Posterior vena cava (tissue), 2 donors: ENCODE measurements at regions not wholly inside any gene's neighbourhood (a gene's known extent, or its start where the extent isn't known, plus 50 kb on each side); places are given as distances from the start of the nearest gene placed in this dataset.

Experiments used
- DNase-seq: peaks from one replicate; pipeline ENCODE4 v3.0.0-alpha.2; 2020; ENCODE audit warnings: low spot score
- intact Hi-C, 2 donors: fragments of 100-400 bp; cut with DNase I; formaldehyde crosslinking; loops; one replicate each; pipeline versions ENCODE4 v1.14.1 to v1.14.2; 2022 to 2023
- donor health status: DM: yes; HTN: yes; CAD: no.
- donor health status: DM: yes; HTN: yes; CAD: no.

DNA sequence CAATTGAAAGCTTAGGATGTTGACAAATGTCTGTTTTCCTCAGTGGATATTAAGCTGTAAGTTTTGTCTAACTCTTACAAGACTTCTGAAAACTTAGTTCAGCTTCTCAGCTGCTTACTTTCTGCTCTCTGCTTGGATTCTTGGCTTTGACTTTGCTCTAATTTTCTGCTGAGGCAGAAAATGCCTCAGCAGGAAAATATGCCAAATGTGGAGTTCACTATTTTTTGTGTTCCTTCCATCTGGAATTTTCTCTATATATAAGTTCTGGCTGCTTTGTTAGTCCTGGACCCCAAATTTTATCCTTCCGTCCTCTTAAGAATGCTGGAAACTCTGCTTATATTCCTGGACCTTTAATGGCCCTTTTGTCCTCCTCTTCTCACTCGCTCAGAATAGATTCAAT, 352.6 kb upstream of the NWD2 start:
- intact Hi-C loops = no loop called here
- DNase-seq = no peak

DNA sequence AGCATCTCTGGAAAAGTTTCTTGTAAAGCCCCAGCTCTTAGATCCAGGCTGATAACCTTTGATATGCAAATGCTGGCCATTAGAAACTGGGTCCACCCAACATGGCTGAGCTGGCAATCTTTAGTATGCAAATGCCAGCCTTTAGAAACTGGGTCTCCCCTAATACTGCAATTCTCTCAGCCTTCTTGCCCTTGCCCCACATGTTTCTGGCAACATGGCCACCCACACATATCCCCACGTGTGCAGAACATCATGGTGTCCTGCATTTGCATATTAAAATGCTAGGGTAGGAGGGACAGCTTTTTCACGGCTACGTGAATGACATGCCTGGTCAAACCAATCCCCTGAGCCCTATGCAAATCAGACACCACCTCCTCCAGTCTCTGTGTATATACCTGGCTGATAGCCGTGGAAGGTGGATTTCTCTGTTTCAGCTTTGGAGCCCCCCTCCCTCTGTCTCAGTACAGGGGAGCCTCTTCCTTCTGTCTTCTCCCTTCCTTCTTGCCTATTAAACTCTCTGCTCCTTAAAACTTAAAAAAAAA, 344.0 kb upstream of the NWD2 start:
- no peak for DNase-seq
- intact Hi-C loops = no loop called here

DNA sequence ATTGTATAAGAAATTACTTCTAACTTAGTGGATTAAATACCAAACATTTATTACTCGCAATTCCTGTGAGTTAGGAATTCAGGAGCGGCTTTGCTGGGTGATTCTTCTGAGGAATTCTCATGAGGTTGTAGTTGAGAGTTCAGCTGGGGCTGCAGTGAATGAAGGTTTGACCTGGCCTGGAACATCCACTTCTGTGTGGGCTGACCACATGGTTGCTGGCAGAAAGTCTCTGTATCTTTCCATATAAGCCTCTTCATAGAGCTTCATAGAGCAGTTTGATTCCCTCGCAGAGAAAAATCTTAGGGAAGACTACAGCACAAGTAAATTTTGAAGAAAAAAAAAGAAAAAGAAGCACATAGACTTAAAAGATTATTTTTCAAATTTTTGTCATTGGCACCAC, 339.7 kb upstream of the NWD2 start:
- DNase-seq = no peak
- intact Hi-C loops = no loop called here

DNA sequence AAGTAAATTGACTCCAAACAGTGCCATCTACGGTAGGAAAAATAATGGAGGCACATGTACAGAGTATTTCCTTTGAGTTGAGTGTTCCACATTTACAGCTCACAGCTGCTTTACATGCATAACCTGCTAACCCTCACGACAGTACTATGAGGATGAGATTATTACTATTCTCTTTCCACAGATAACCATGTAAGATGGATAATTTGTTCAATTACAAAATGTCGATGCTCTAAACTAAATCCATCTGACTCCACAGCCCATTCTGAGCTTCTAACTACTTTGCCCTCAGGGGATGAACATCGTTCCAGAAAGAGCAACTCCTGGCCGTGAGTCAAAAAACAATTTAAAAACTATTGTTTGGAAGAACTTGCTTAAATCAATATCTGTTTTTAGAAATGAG, 330.4 kb upstream of the NWD2 start:
- intact Hi-C loops = no loop called here
- DNase-seq = no peak

DNA sequence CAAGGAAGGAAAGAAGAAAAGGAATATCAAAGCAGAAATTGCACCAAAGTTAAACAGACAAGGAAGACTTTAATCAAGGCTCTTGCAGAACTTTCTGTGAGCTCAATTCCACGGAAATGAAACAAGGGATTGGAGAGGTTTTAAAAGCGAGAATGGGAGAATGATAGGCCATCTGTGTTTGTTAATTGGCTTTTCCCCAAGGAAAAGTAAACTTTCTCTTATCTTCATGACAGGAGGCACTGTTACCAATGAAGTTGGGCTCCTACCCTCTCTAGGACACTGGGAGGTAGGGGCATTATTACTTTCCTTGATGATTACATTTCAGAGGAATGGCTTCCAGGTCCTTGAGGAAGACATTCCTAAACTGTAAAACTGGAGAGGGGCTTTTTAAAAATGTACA, 328.8 kb upstream of the NWD2 start:
- intact Hi-C loops = no loop called here
- no peak for DNase-seq

DNA sequence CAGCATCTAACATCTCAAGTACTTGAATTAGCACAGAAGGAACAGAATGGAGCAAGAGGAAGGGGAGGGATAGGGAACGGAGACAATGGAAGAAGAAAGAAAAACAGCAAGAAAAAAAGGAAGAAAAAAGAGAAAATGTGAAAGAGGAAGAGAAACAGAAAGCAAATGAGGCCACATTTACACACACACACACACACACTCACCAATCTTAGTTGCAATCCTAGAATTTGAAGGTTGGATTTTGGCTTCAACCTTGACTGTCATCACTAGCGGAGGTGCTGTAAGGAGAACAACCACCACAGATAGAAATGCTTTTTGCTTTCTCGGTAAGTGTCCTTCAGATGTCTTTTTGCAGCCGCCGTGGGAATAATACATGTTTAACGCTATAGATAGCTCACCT, 327.1 kb upstream of the NWD2 start:
- DNase-seq = no peak
- intact Hi-C loops = no loop called here

DNA sequence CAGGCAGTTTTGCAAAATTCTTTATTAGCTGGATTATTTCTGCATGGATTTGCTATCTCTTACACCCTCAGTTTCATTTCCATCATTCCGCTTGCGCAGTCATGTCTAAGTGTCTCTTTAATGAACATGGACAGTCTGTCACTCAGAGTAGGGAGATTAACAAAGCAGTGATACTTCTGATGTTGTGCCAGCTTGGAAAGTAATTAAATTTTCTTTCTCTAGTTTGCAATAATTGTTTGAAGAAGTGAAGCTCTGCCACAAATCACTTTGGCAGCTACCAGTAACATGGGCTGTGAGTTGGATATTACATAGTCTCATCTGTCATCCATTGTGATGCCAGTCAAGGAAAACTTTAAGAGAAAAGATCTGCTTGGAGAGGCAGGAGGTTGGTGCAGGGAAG, 324.8 kb upstream of the NWD2 start:
- intact Hi-C loops = no loop called here
- no peak for DNase-seq

DNA sequence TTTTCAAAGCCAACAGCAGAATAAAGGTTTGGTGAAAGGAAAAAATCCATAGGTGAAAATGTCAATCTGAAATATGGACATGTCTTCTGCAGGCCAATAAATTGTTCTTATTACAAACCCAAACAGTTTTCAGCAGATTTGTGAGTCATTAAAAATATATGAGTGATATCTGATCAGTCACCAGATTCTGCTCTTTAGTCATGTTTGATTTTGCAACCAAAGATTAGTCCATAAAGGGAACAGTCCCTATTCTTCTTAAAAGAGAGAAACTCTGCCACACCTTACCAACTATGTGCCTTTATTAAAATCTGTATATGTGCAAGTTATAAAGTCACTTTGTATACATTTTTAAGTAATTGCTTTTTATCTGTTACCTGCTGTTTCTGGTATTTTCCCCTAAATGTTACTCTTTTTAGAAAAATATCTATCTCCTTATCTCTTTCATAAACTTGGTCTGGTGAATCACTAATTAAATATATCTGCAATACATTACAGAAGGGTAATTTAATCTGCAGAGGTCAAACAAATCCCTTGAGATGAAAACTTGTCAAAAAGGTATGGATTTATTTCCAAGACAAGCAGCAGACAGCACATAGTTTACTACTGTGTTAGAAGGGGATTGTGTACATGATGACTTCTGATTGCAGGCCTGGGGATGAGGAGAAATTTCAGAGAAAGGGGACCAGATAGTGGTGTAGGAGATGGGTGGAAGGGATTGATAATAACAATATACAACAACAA, 322.9 kb upstream of the NWD2 start:
- intact Hi-C loops = no loop called here
- DNase-seq = no peak

DNA sequence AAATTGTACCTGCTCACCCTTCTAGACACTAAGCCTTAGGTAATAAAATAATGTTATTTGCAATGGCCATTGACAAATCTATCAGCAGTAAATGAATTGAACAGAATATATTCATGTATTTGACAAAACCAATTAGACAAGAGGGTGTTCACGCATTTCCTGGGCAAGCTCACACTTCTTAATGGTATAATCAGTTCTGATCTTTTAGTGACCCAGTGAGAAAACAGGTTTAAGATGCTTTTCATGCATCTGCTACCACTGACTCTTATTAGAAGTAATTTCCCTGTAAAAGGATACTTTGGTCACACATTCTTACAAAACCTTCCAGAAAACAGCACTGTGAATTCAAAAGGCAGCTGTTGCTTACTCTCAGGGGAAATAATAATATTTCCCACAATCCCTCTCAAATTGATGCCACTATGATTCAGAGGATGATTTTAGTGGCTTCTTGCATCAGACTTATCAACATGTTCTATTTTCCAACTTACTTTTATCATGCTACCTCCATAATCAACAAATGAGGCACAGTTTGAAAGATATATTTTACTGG, 313.9 kb upstream of the NWD2 start:
- DNase-seq = no peak
- intact Hi-C loops = no loop called here

DNA sequence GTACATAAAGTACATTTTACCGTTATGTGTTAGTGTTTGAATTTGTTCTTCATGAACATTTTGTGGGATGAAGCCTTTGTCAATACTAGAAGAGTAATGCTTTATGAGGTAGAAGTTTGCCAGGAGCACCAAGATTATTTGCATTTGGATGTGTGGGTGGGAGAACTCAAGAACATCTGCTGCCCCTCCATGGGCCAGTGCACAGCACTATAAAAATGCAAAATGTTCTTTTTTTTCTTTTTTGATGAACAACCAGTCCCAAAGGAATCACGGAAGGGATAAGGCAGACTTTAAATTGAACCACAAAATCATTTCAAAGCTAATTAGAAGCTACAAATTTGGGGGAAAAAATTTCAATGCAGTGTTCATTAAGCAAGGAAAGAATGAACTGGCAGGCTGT, 300.3 kb upstream of the NWD2 start:
- intact Hi-C loops = no loop called here
- no peak for DNase-seq

DNA sequence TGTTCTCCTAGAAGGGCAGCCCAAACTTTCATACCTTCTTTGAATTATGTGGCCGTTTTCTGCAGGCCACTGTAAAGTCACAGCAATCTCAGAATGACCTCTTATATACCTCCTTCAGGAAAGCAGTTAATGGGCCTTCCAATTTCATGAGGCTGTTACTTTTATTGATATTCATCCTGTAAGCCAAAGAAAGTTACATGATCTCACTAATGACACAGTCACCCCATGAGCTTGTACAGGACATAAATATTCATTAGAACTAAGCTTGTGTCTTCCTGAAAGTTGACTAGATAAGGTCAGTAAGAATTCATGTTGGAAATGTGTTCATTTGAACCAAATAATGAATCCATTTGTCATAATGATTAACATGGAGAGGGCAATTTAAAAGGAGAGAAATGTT, 283.1 kb upstream of the NWD2 start:
- DNase-seq = no peak
- intact Hi-C loops = no loop called here

DNA sequence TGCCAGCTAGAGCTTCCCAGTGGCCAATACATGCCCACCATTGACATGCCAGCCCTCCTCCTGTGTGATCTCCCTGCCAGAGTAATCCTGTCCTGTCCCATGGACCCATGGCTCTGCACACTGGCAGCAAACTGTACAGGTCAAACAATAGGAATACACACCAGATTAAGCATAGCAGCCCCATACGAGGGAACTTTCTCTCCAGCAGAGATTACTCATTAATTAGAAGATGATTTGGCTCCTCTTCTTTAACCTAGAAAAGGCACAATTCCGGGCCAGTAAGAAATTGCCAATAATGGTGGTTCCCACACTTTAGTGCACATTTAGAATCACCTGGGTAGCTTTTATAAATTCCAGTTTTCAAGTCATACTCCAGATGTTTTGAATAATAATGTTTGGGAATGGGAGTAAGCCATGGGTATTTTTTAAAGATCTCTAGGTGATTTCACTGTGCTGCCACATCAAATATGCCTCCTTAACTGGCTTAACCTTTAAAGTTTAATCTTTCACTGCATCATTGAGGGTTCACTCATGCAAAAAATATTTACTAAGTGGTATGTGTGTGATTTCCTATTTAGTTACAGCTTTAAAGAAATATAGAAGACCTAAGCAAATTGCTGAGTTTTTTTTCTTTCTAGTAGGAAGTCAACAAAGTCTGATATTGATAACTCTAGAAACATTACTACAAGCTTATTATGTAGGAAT, 277.6 kb upstream of the NWD2 start:
- DNase-seq = no peak
- intact Hi-C loops = no loop called here

DNA sequence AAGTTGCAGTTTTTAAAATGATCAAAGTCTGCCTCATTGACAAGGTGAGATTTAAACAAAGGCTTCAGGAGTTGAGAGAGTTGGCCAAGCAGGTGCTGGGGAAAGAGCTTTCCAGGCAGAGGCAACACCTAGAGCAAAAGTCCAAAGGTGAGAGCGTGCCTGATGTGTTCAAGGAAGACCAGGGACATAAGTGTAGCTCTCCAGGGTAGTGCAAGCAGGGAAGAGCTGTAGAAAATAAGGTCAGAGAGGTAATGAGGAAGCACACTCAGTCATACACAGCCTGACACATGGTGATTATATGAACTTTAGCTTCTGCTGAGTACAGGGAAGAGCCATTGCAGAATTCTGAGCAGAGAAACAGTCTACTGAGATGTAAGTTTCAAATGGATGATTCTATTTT, 265.0 kb upstream of the NWD2 start:
- intact Hi-C loops = no loop called here
- no peak for DNase-seq

DNA sequence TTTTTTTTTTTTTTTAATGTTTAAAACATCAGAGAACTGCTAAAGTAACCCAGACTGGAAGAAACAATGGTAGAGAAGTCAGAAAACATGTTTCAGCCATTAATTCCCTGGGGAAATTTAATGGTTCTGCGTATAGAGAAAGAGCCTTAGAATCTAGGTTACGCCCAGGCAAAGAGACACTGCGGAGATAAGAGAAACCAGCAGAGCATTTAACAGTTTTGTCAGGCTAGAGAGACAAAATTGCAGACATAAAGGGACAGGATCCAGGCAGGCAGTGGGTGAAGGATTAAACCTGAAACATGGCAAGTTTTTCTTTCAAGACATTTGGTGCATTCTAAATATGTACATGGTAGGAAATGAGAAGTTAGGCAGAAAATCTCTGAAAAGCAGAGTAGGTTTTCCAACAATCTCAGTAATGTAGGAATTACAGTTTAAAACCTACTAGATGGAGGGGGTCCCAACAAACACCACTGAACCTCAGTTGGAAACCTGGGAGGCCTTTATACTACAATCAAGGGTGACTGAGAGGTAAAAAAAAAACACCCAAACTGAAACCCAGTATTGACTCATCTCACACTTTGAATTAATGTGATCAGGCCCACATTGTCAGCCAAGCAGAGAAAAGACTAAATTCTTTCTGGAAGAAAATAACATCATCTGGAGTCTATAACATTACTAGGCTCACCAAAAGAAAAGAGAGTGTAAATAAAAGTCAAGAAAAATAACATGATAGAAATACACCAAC, 254.2 kb upstream of the NWD2 start:
- DNase-seq = no peak
- intact Hi-C loops = no loop called here

DNA sequence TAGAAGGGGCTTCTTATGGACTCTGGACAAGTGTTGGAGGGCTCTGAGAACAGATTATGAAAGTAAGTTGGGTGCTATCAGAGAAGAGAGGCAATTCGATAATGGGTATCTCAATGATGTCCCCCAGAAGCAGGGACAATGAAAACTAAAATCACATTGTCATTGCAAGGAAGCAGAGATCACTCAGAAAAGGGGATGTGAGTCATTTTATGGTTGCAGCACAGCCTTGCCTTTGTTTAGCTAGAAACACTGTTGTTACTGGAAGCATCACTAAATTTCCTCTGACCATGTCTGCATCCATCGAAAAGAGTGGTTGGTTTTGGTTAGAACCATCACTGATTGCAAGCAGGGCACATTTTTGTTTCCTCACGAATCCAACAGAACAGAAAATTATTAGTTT, 246.8 kb upstream of the NWD2 start:
- intact Hi-C loops = no loop called here
- DNase-seq = no peak

DNA sequence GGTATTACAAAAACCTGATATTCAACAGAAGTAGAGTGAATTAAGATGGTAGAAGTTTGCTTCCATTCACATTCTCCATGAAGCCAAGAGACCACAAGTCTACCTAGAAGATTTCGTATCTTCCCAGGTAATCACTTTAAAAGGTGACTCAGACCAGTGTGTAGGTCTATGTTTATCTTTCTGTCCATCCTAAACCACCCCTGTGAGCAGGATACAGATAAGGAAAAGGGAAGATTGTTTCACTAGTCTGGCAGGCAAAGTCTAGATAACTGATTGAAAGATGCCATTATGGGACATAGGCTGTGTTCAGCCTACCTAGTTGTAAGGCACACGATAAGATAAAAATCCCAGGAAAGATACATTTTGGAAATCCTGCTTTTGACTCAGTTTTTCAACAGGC, 244.3 kb upstream of the NWD2 start:
- DNase-seq = no peak
- intact Hi-C loops = no loop called here

DNA sequence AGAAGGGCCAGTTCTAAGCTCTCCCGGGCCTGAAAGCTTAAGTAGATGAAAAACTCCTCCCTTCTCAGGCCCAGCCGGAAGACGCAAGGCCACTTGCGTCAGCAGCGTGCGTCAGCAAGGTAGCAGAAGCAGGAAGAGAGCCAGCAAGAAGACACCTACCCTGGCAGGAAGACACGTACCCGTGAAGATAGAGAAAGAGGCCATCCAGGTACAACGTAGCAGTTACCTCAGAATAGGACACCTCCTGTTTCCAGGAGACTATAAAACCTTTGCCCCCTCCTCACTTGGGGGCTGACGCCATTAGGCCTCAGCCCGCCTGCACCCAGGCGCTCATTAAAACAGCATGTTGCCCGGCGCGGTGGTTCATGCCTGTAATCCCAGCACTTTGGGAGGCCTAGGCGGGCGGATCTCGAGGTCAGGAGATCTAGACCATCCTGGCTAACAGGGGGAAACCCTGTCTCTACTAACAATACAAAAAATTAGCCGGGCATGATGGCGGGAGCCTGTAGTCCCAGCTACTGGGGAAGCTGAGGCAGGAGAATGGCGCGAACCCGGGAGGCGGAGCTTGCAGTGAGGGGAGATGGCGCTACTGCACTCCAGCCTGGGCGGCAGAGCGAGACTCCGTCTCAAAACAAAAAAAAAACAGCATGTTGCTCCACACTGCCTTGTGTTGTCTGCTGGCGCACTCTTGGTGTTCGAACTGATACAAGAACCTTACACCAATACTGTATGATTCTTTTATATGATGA, 242.7 kb upstream of the NWD2 start:
- DNase-seq = no peak
- intact Hi-C loops = no loop called here

DNA sequence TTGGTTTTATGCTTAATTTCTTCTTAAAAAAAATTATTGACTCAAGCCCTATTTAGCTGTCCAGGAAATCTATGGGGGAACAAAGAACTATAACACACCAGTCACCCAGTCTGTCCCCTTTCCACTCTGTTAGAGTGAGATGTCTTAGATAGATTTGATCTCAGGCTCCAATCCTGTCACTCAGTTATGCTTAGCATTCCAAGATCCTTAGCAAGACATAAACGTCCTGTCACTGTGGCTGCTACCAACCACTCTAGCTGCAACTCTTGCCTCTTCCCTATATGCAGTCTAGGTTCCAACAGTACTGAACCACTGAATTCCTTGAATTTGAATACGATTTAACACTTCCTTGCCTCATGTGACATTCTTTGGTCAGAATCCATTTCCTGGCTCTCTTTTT, 241.9 kb upstream of the NWD2 start:
- intact Hi-C loops = no loop called here
- no peak for DNase-seq

DNA sequence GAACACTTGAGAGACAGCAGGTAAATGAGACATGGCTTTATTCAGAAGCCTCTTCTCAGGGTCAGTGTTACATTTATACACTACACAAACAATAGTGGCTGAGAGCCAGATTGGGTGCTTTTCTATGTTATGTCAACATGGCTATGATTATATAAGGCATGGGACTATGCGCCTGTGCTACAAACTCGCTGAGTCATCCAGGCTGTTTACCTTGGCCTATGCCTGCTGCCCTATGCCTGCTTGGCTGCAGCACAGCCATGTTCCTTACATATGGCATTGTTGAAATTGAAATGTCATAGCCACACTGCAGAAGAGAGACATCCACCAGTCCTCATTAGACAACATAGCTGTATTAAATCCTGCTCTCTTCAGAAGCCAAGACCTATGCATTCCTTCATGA, 236.3 kb upstream of the NWD2 start:
- intact Hi-C loops = no loop called here
- no peak for DNase-seq

DNA sequence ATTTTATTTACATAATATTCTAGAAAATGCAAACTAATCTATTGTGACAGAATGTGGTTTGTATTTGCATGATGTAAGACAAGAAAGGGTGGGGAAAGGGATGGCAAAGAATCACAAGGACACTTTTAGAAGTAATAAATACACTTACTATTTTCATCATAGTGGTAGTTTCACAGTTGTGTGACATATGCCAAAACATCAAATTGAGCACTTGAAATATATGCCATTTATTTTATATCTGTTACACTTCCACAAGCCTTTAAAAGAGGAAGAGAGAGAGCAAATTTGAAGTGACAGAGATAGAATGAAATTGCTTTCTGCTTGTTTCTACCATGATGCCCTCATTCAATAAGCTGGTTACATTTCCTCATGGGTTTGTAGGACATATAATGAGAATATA, 230.0 kb upstream of the NWD2 start:
- intact Hi-C loops = no loop called here
- DNase-seq = no peak
